ENCODE measurements at regions not wholly inside any gene's neighbourhood (a gene's known extent, or its start where the extent isn't known, plus 50 kb on each side); places are given as distances from the start of the nearest gene placed in this dataset.

DNA sequence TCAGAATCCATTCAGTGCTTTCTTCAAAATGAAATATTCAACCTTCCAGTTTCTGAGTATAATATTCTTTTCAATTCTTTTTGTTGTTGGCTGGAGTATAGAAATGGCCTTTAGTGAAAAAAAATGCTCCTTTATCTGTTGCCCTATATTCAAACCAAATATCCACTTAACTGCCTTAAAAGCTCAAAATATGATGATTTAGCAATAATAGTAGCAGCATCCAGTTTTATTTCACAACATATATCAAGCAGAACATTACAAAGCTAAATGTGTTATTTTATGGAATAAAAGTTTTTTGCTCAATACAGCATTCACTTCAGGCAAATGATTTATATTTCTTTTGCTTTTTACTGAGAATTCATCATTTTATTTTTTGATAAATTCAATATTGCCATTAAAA lies 322.4 kb upstream of the EYS start:
- Mint-ChIP-seq H3K27ac (no peak overlapping the region), H3K9me3 (peaks cover 2% of the 10 kb centered on the region), H3K36me3 (ENCODE audit: low read depth) (no peaks in the 10 kb centered on the region), H3K4me1 (no peaks in the 10 kb centered on the region), H3K4me3 (no peak overlapping the region), H3K27me3 (no peaks in the 10 kb centered on the region)
- no peak for DNase-seq
- TF ChIP-seq, protein P1, sequence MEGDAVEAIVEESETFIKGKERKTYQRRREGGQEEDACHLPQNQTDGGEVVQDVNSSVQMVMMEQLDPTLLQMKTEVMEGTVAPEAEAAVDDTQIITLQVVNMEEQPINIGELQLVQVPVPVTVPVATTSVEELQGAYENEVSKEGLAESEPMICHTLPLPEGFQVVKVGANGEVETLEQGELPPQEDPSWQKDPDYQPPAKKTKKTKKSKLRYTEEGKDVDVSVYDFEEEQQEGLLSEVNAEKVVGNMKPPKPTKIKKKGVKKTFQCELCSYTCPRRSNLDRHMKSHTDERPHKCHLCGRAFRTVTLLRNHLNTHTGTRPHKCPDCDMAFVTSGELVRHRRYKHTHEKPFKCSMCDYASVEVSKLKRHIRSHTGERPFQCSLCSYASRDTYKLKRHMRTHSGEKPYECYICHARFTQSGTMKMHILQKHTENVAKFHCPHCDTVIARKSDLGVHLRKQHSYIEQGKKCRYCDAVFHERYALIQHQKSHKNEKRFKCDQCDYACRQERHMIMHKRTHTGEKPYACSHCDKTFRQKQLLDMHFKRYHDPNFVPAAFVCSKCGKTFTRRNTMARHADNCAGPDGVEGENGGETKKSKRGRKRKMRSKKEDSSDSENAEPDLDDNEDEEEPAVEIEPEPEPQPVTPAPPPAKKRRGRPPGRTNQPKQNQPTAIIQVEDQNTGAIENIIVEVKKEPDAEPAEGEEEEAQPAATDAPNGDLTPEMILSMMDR (IDR thresholded peaks at IDR 0.05): no peak
- intact Hi-C loops (cut with micrococcal nuclease): no loop called here
- ATAC-seq (ENCODE audit: low read depth): no peak
- CTCF ChIA-PET: no interaction called here
- POLR2A ChIA-PET: no interaction called here

GRCh38 chr6:65999288-65999791 lies 292.3 kb upstream of the EYS start:
- H3K4me3 Mint-ChIP-seq: no peak overlapping the region
- no peak for DNase-seq
- intact Hi-C loops (cut with micrococcal nuclease): no loop called here
- no peak for ATAC-seq (ENCODE audit: low read depth)
- no peak overlapping the region for H3K27ac Mint-ChIP-seq
- ChIA-PET CTCF (no interaction called here), POLR2A (no interaction called here)
- H3K4me1 Mint-ChIP-seq: no peaks in the 10 kb centered on the region
- no peaks in the 10 kb centered on the region for H3K36me3 Mint-ChIP-seq (ENCODE audit: low read depth)
- H3K9me3 Mint-ChIP-seq: peaks cover 2% of the 10 kb centered on the region
- TF ChIP-seq, protein P1 (IDR thresholded peaks at IDR 0.05): no peak
- H3K27me3 Mint-ChIP-seq: no peaks in the 10 kb centered on the region

- Mint-ChIP-seq H3K9me3 (peaks cover 2% of the 10 kb centered on the region), H3K4me1 (no peaks in the 10 kb centered on the region), H3K4me3 (no peak overlapping the region), H3K27ac (no peak overlapping the region), H3K27me3 (no peaks in the 10 kb centered on the region), H3K36me3 (ENCODE audit: low read depth) (no peaks in the 10 kb centered on the region)
- POLR2A ChIA-PET: no interaction called here
- no peak for ATAC-seq (ENCODE audit: low read depth)
- intact Hi-C loops (cut with micrococcal nuclease): no loop called here
- CTCF ChIA-PET: no interaction called here
- TF ChIP-seq, protein P1 (IDR thresholded peaks at IDR 0.05): no peak
- DNase-seq: no peak
These were observed 291.5 kb upstream of the EYS start for GRCh38 chr6:65998544-65998943.

DNA sequence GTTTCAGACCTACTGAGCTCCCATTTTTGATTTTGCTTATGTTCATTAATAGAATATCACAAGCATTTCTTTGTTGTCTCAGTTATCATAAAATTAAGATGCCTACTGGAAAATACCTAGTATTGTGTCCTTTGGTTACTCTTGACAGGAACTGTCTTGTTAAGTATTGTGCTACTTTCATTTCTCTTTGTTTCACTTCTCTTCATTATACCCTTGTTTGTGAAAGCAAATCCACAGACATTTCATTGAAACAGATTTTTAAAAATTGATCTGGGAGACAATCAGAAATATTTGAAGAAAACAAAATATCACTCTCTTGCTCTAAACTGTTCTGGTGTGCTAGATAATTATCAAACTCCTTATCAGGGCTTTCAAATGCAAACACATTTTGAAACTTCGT lies 290.5 kb upstream of the EYS start:
- TF ChIP-seq, protein P1 (IDR thresholded peaks at IDR 0.05): no peak
- H3K27me3 Mint-ChIP-seq: no peaks in the 10 kb centered on the region
- H3K27ac Mint-ChIP-seq: no peak overlapping the region
- ChIA-PET POLR2A (no interaction called here), CTCF (no interaction called here)
- intact Hi-C loops (cut with micrococcal nuclease): no loop called here
- H3K4me1 Mint-ChIP-seq: no peaks in the 10 kb centered on the region
- DNase-seq (no peak), ATAC-seq (ENCODE audit: low read depth) (no peak)
- no peaks in the 10 kb centered on the region for H3K36me3 Mint-ChIP-seq (ENCODE audit: low read depth)
- H3K9me3 Mint-ChIP-seq: peaks cover 2% of the 10 kb centered on the region
- H3K4me3 Mint-ChIP-seq: no peak overlapping the region

DNA sequence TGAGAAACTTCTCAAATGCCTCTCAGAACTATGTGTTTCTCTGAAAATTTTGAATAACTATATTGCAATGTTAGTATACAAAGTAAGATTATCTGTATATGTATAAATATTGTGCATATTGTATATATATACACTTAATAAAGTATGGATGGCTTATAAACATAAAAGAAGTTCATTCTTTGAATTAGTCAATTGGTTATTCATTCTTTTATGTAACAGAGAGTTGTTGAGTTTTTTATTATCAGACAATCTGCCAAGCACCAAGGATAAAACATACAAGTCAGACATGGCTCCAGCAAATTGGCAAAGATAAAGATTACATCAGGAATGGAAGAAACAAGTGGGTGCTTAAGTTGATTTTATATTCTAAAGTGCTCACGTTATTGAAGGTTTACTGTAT lies 289.1 kb upstream of the EYS start:
- DNase-seq: no peak
- TF ChIP-seq, protein P1 (IDR thresholded peaks at IDR 0.05): no peak
- no peaks in the 10 kb centered on the region for H3K4me1 Mint-ChIP-seq
- H3K9me3 Mint-ChIP-seq: peaks cover 2% of the 10 kb centered on the region
- intact Hi-C loops (cut with micrococcal nuclease): no loop called here
- CTCF ChIA-PET: no interaction called here
- H3K27ac Mint-ChIP-seq: no peak overlapping the region
- no peaks in the 10 kb centered on the region for H3K36me3 Mint-ChIP-seq (ENCODE audit: low read depth)
- POLR2A ChIA-PET: no interaction called here
- no peak for ATAC-seq (ENCODE audit: low read depth)
- H3K27me3 Mint-ChIP-seq: no peaks in the 10 kb centered on the region
- no peak overlapping the region for H3K4me3 Mint-ChIP-seq

Data from activated B cell treated with CpG ODN at 0.5 μM for 24 hours (primary cell).